Activated CD4-positive, alpha-beta memory T cell treated with anti-CD3 and anti-CD28 coated beads for 36 hours (primary cell): ENCODE measurements at regions not wholly inside any gene's neighbourhood (a gene's known extent, or its start where the extent isn't known, plus 50 kb on each side); places are given as distances from the start of the nearest gene placed in this dataset.

Source experiments
- CTCF ChIA-PET: fragments of 350-600 bp; sonication (Branson Sonifier 250); formaldehyde crosslinking; loops from one replicate; lab custom pipeline; 2021; ENCODE audit warnings: antibody characterized with exemption, inconsistent platforms; lab: Charles Lee
- POLR2A ChIA-PET: fragments of 350-600 bp; sonication (Branson Sonifier 250); formaldehyde crosslinking; loops from one replicate; lab custom pipeline; 2021; ENCODE audit warnings: antibody characterized with exemption; lab: Charles Lee
- DNase-seq: peaks from one replicate; pipeline ENCODE4 v3.0.0-alpha.2; 2020
- H3K27ac Mint-ChIP-seq: one replicate; pipeline ENCODE4 v1.8.0; 2021; ENCODE audit warnings: mixed read lengths
- H3K27me3 Mint-ChIP-seq: one replicate; pipeline ENCODE4 v1.8.0; 2021; ENCODE audit warnings: mixed read lengths
- H3K36me3 Mint-ChIP-seq: one replicate; pipeline ENCODE4 v1.8.0; 2021; ENCODE audit warnings: mixed read lengths
- H3K4me1 Mint-ChIP-seq: one replicate; pipeline ENCODE4 v1.8.0; 2021; ENCODE audit warnings: low read depth, mixed read lengths
- H3K4me3 Mint-ChIP-seq: one replicate; pipeline ENCODE4 v1.8.0; 2021; ENCODE audit warnings: mild to moderate bottlenecking, mixed read lengths
- H3K9me3 Mint-ChIP-seq: one replicate; pipeline ENCODE4 v1.8.0; 2021; ENCODE audit warnings: mixed read lengths
- intact Hi-C: fragments of 100-400 bp; cut with micrococcal nuclease; formaldehyde crosslinking; loops from one replicate; pipeline ENCODE4 v1.15.1; 2023

- Mint-ChIP-seq H3K27me3 (no peaks in the 10 kb centered on the region), H3K4me1 (no peaks in the 10 kb centered on the region), H3K36me3 (no peaks in the 10 kb centered on the region), H3K4me3 (no peak overlapping the region), H3K27ac (no peak overlapping the region), H3K9me3 (no peaks in the 10 kb centered on the region)
- ChIA-PET POLR2A (no interaction called here), CTCF (interaction anchor here (0.7 kb wide), 1 partner anchor 28 kb away, joined by 3 read pairs; no protein-coding TSS in a partner anchor)
- intact Hi-C loops: no loop called here
- DNase-seq: no peak
Measured at GRCh38 chr2:43104106-43104505, 122.3 kb downstream of the ZFP36L2 start.

GRCh38 chr2:43103093-43103404, 123.4 kb downstream of the ZFP36L2 start:
- DNase-seq: no peak
- H3K9me3 Mint-ChIP-seq: no peaks in the 10 kb centered on the region
- POLR2A ChIA-PET: no interaction called here
- no peaks in the 10 kb centered on the region for H3K27me3 Mint-ChIP-seq
- no peak overlapping the region for H3K4me3 Mint-ChIP-seq
- no peaks in the 10 kb centered on the region for H3K36me3 Mint-ChIP-seq
- intact Hi-C loops: no loop called here
- H3K4me1 Mint-ChIP-seq: no peaks in the 10 kb centered on the region
- CTCF ChIA-PET: no interaction called here
- H3K27ac Mint-ChIP-seq: no peak overlapping the region

DNA sequence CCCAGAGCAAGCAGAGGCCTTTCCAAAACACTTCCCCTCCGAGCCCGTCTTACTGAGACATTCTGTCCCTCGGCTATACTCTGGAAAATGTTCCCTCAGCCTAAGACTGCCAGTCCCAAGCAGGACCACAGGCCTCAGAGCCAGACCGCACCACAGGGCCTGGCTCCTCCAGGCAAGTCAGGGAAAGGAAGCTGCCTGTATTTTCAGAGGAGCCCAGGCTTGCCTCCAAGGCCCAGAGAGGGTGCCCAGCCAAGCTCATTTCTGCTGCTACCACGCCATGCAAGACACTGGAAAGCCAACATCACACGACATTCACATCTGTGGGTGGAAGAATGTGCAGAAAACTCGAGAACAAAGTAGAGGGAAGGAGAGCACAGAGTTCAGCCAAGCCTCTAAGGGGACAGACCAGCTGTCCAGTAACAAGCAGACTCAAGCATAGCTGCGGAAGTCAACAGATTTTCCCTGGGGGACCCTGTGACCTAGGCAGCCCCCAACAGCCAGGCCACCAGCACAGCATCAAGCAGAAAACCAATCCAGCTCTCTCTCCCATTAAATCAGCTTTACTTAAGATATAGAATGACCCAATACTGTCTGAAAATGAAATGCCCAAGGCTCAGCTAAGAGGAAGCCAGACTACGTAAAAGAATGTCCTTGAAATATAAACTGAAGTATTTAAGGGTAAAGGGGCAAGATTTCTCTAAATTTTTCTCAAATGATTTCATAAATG, 123.9 kb downstream of the ZFP36L2 start:
- Mint-ChIP-seq H3K36me3 (no peaks in the 10 kb centered on the region), H3K4me3 (no peak overlapping the region), H3K27ac (no peak overlapping the region), H3K9me3 (no peaks in the 10 kb centered on the region), H3K4me1 (no peaks in the 10 kb centered on the region), H3K27me3 (no peaks in the 10 kb centered on the region)
- CTCF ChIA-PET: interaction anchor here (1.1 kb wide), 1 partner anchor 10 kb away, joined by 4 read pairs; no protein-coding TSS in a partner anchor
- intact Hi-C loops: no loop called here
- no peak for DNase-seq
- POLR2A ChIA-PET: no interaction called here

- intact Hi-C loops: no loop called here
- H3K4me3 Mint-ChIP-seq: no peak overlapping the region
- H3K9me3 Mint-ChIP-seq: peaks cover 3% of the 10 kb centered on the region
- no peaks in the 10 kb centered on the region for H3K27me3 Mint-ChIP-seq
- peaks cover 3% of the 10 kb centered on the region for H3K36me3 Mint-ChIP-seq
- DNase-seq: no peak
- CTCF ChIA-PET: interaction anchor here (1.1 kb wide), 1 partner anchor 9 kb away, joined by 4 read pairs; no protein-coding TSS in a partner anchor
- POLR2A ChIA-PET: no interaction called here
- no peaks in the 10 kb centered on the region for H3K4me1 Mint-ChIP-seq
- H3K27ac Mint-ChIP-seq: no peak overlapping the region
Measured at GRCh38 chr2:43101751-43102150, 124.7 kb downstream of the ZFP36L2 start.

DNA sequence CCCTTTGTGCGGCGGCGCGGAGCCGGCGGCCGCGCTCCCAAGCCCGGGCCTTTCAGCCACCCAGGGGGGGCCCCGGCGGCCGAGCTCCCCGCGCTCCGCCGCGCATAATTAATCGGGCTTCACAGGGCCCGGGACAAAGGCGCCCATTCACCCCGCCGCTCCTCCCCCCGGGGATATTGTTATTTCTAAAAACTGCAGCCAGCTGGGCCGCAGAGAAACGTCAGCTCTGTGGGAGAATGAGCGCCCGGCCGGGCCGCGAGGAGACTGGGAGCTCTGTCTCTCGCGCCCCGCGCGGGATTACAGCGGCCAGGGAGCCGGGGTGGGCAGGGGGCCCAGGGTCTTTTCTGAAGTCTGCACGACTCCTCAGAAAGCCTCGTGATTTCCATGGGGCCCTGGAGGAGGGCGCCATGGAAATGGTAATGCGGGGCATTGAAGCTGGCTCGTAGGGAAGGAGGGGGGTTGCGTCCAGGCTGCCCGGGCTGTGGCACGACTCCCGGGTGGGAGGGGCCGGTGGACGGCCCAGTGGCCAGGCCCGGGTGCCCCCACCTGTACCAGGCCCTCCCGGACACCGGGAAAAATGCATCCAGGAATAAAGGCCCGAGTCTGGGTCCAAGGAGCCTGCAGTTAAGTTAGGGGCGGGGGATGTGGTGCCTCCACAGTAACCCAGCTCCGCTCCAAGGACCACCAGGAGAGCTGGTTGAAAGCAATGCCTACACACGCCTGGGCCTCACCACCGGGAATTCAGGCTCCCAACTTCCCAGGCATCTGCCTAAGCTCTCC, 125.3 kb downstream of the ZFP36L2 start:
- intact Hi-C loops: no loop called here
- Mint-ChIP-seq H3K9me3 (peaks cover 7% of the 10 kb centered on the region), H3K27me3 (no peaks in the 10 kb centered on the region), H3K36me3 (peaks cover 7% of the 10 kb centered on the region), H3K4me3 (no peak overlapping the region), H3K27ac (no peak overlapping the region), H3K4me1 (no peaks in the 10 kb centered on the region)
- DNase-seq: no peak
- POLR2A ChIA-PET: no interaction called here
- CTCF ChIA-PET: interaction anchor here (0.5 to 1.1 kb wide), 3 partner anchors 9 to 374 kb away, joined by 3 to 4 read pairs (median 3); no protein-coding TSS in a partner anchor

DNA sequence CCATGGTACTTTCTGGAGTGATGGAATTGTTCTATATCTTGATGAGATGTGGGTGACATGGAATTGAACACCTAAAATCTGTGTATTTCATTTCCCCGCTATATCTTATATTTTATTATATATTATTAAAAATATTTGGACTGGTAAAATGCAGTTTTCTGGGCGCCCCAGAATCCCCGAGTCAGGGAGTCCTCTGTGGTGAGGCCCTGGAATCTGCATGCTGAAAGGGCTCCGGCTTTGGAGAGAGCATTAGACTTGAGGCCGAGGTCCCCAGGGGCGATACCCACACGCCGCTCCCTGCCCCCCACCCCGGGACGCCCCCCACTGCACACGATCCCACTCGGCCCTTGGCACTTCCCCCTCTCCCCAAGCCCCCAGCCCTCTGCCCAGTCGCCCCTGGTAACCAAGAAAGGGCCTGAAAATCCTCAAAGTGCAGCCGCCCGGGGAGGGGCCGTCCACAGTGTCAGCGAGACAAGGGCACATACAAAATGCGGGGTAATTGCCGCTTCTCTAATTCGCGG, 126.0 kb downstream of the ZFP36L2 start:
- ChIA-PET CTCF (interaction anchor here (0.6 kb wide), 1 partner anchor 375 kb away, joined by 3 read pairs; no protein-coding TSS in a partner anchor), POLR2A (no interaction called here)
- no peak for DNase-seq
- H3K4me1 Mint-ChIP-seq: no peaks in the 10 kb centered on the region
- peaks cover 9% of the 10 kb centered on the region for H3K9me3 Mint-ChIP-seq
- H3K4me3 Mint-ChIP-seq: no peak overlapping the region
- H3K36me3 Mint-ChIP-seq: peaks cover 8% of the 10 kb centered on the region
- H3K27me3 Mint-ChIP-seq: no peaks in the 10 kb centered on the region
- no peak overlapping the region for H3K27ac Mint-ChIP-seq
- intact Hi-C loops: no loop called here

DNA sequence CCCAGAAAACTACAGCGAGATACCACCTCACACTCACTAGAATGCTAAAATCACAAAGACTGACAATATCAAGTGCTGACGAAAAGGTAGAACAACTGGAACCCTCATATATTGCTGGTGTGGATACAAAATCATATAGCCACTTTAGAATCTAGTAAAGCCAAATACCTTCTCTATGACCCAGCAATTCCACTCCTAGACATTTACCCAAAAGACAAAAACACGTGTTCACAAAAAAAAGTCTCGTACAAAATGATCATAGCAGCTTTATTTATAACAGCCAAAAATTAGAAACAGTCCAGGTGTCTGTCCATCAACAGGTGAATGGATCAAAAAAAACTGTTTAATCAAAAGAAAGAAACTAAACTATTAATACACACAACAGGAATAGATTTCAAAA, 126.6 kb downstream of the ZFP36L2 start:
- intact Hi-C loops: no loop called here
- POLR2A ChIA-PET: no interaction called here
- no peak overlapping the region for H3K4me3 Mint-ChIP-seq
- peaks cover 9% of the 10 kb centered on the region for H3K9me3 Mint-ChIP-seq
- no peaks in the 10 kb centered on the region for H3K27me3 Mint-ChIP-seq
- no peaks in the 10 kb centered on the region for H3K4me1 Mint-ChIP-seq
- peaks cover 8% of the 10 kb centered on the region for H3K36me3 Mint-ChIP-seq
- no peak for DNase-seq
- CTCF ChIA-PET: no interaction called here
- H3K27ac Mint-ChIP-seq: no peak overlapping the region

- H3K9me3 Mint-ChIP-seq: peaks cover 9% of the 10 kb centered on the region
- H3K4me1 Mint-ChIP-seq: no peaks in the 10 kb centered on the region
- no peak for DNase-seq
- ChIA-PET POLR2A (no interaction called here), CTCF (interaction anchor here (0.6 kb wide), 1 partner anchor 47 kb away, joined by 3 read pairs; no protein-coding TSS in a partner anchor)
- H3K36me3 Mint-ChIP-seq: peaks cover 8% of the 10 kb centered on the region
- intact Hi-C loops: no loop called here
- no peaks in the 10 kb centered on the region for H3K27me3 Mint-ChIP-seq
- H3K27ac Mint-ChIP-seq: no peak overlapping the region
- H3K4me3 Mint-ChIP-seq: no peak overlapping the region
Measured at GRCh38 chr2:43098539-43098938, 127.9 kb downstream of the ZFP36L2 start.

- no peak overlapping the region for H3K4me3 Mint-ChIP-seq
- no peak for DNase-seq
- POLR2A ChIA-PET: no interaction called here
- H3K9me3 Mint-ChIP-seq: peaks cover 9% of the 10 kb centered on the region
- CTCF ChIA-PET: interaction anchor here (0.6 kb wide), 1 partner anchor 119 kb away, joined by 3 read pairs; no protein-coding TSS in a partner anchor
- no peaks in the 10 kb centered on the region for H3K27me3 Mint-ChIP-seq
- H3K4me1 Mint-ChIP-seq: no peaks in the 10 kb centered on the region
- intact Hi-C loops: no loop called here
- H3K36me3 Mint-ChIP-seq: peaks cover 8% of the 10 kb centered on the region
- no peak overlapping the region for H3K27ac Mint-ChIP-seq
Measured at GRCh38 chr2:43097644-43098408, 128.6 kb downstream of the ZFP36L2 start.

- POLR2A ChIA-PET: no interaction called here
- peaks cover 8% of the 10 kb centered on the region for H3K36me3 Mint-ChIP-seq
- H3K27me3 Mint-ChIP-seq: no peaks in the 10 kb centered on the region
- peaks cover 12% of the 10 kb centered on the region for H3K9me3 Mint-ChIP-seq
- H3K4me1 Mint-ChIP-seq: no peaks in the 10 kb centered on the region
- CTCF ChIA-PET: no interaction called here
- no peak overlapping the region for H3K27ac Mint-ChIP-seq
- H3K4me3 Mint-ChIP-seq: no peak overlapping the region
- intact Hi-C loops: no loop called here
- no peak for DNase-seq
Measured at GRCh38 chr2:43095533-43096295, 130.7 kb downstream of the ZFP36L2 start.

- ChIA-PET POLR2A (no interaction called here), CTCF (interaction anchor here (1.0 kb wide), 1 partner anchor 9 kb away, joined by 4 read pairs; no protein-coding TSS in a partner anchor)
- no peak for DNase-seq
- intact Hi-C loops: no loop called here
- H3K4me3 Mint-ChIP-seq: no peak overlapping the region
- peaks cover 17% of the 10 kb centered on the region for H3K9me3 Mint-ChIP-seq
- H3K4me1 Mint-ChIP-seq: no peaks in the 10 kb centered on the region
- no peak overlapping the region for H3K27ac Mint-ChIP-seq
- H3K36me3 Mint-ChIP-seq: peaks cover 10% of the 10 kb centered on the region
- no peaks in the 10 kb centered on the region for H3K27me3 Mint-ChIP-seq
Measured at GRCh38 chr2:43092520-43093179, 133.8 kb downstream of the ZFP36L2 start.
